Mesendoderm (in vitro differentiated cells): ENCODE measurements at regions not wholly inside any gene's neighbourhood (a gene's known extent, or its start where the extent isn't known, plus 50 kb on each side); places are given as distances from the start of the nearest gene placed in this dataset.
A peak's percentile ranks its signal among the peaks of the same experiment; 100 is the strongest.
"Not testable (repeated sequence)": the region's sequence is repeated elsewhere in the genome, so short reads cannot be mapped to it uniquely, and the experiment has no call there.

Experiments
- DNase-seq: peaks from one replicate; pipeline ENCODE4 v3.0.0; 2013
- H2AK5ac ChIP-seq: 2 replicates; pipeline ENCODE4 v1.6.1; 2013; ENCODE audit warnings: low read length, inconsistent platforms
- H2BK120ac ChIP-seq: 2 replicates; pipeline ENCODE4 v1.6.1; 2013; ENCODE audit warnings: low read depth, mild to moderate bottlenecking, low read length, moderate library complexity, mixed read lengths
- H2BK15ac ChIP-seq: replicated peaks from 2 replicates; pipeline ENCODE4 v1.6.1; 2013; ENCODE audit warnings: low read depth, mild to moderate bottlenecking, moderate library complexity
- H2BK5ac ChIP-seq: 2 replicates; pipeline ENCODE4 v1.6.1; 2013; ENCODE audit warnings: low read length, inconsistent platforms
- H3K18ac ChIP-seq: 2 replicates; pipeline ENCODE4 v1.6.1; 2013; ENCODE audit warnings: mild to moderate bottlenecking, low read length, mixed read lengths
- H3K23ac ChIP-seq: one replicate; pipeline ENCODE4 v1.6.1; 2013; ENCODE audit warnings: low read length
- H3K27ac ChIP-seq: 2 replicates; pipeline ENCODE4 v1.5.1; 2013; ENCODE audit warnings: low read depth, mild to moderate bottlenecking, inconsistent platforms, low read length, moderate library complexity
- H3K27me3 ChIP-seq: 2 replicates; pipeline ENCODE4 v1.6.1; 2013; ENCODE audit warnings: low read length, control low read depth, mild to moderate bottlenecking, inconsistent platforms; ENCODE audit not compliant: insufficient read depth, poor library complexity
- H3K36me3 ChIP-seq: 2 replicates; pipeline ENCODE4 v1.6.1; 2013; ENCODE audit warnings: low read length, inconsistent platforms; ENCODE audit not compliant: control insufficient read depth, insufficient read depth
- H3K4ac ChIP-seq: one replicate; pipeline ENCODE4 v1.6.1; 2013; ENCODE audit warnings: low read depth, mild to moderate bottlenecking, low read length, moderate library complexity
- H3K4me1 ChIP-seq: 2 replicates; pipeline ENCODE4 v1.6.1; 2013; ENCODE audit warnings: low read depth, low read length, inconsistent platforms; ENCODE audit not compliant: control insufficient read depth
- H3K4me2 ChIP-seq: 2 replicates; pipeline ENCODE4 v1.6.1; 2013; ENCODE audit warnings: low read length
- H3K4me3 ChIP-seq: 2 replicates; pipeline ENCODE4 v1.5.1; 2013; ENCODE audit warnings: mild to moderate bottlenecking, low read length
- H3K56ac ChIP-seq: one replicate; pipeline ENCODE4 v1.6.1; 2013; ENCODE audit warnings: low read length
- H3K79me1 ChIP-seq: 2 replicates; pipeline ENCODE4 v1.6.1; 2013; ENCODE audit warnings: low read length, inconsistent platforms
- H3K79me2 ChIP-seq: 2 replicates; pipeline ENCODE4 v1.6.1; 2013; ENCODE audit warnings: mild to moderate bottlenecking, low read length; ENCODE audit not compliant: control insufficient read depth, insufficient read depth
- H3K9ac ChIP-seq: 2 replicates; pipeline ENCODE4 v1.6.1; 2013; ENCODE audit warnings: low read length, inconsistent platforms
- H4K5ac ChIP-seq: one replicate; pipeline ENCODE4 v1.6.1; 2013; ENCODE audit warnings: low read length
- H4K8ac ChIP-seq: one replicate; pipeline ENCODE4 v1.6.1; 2013; ENCODE audit warnings: low read depth, mild to moderate bottlenecking, control low read depth, low read length, moderate library complexity
- WGBS: extraction: QIAGEN DNeasy Blood & Tissue Kit; methylation state at CpG from one replicate; pipeline ENCODE4 v1.1.7; 2013; ENCODE audit warnings: low lambda C conversion rate, missing lambda C conversion rate; ENCODE audit not compliant: insufficient coverage; ENCODE audit errors: extremely low coverage; 5-methylcytosine and 5-hydroxymethylcytosine counted together

GRCh38 chr16:66020642-66021041, 345.8 kb upstream of the CDH5 start:
- H3K4me3 ChIP-seq, result no peak overlapping the region
- peak overlapping the region; percentile 20 for H2BK5ac ChIP-seq
- DNase-seq, result no peak

GRCh38 chr16:66020046-66020445, 346.4 kb upstream of the CDH5 start:
- Histone ChIP-seq H3K18ac (no peak overlapping the region), H4K8ac (no peak overlapping the region), H3K4me3 (no peak overlapping the region), H3K27ac (no peak overlapping the region), H3K56ac (no peak overlapping the region), H2AK5ac (no peak overlapping the region), H2BK5ac (no peak overlapping the region), H3K4me1 (no peaks in the 10 kb centered on the region), H3K79me2 (no peaks in the 10 kb centered on the region), H3K23ac (no peak overlapping the region), H3K79me1 (no peaks in the 10 kb centered on the region), H3K36me3 (no peaks in the 10 kb centered on the region), H3K27me3 (no peaks in the 10 kb centered on the region), H2BK120ac (no peak overlapping the region), H3K4me2 (no peak overlapping the region), H2BK15ac (no peak overlapping the region), H3K4ac (no peak overlapping the region), H4K5ac (no peak overlapping the region), H3K9ac (no peak overlapping the region)
- DNase-seq, result peak; percentile 63
- WGBS, result no CpG with 5 or more reads among the region's 2 CpGs

More at GRCh38 chr16:66020642-66021041, 345.8 kb upstream of the CDH5 start:
- H3K4me2 ChIP-seq, result no peak overlapping the region
- no peak overlapping the region for H4K8ac ChIP-seq
- no peak overlapping the region for H2AK5ac ChIP-seq
- H3K79me1 ChIP-seq, result no peaks in the 10 kb centered on the region
- H2BK15ac ChIP-seq, result no peak overlapping the region
- H3K27ac ChIP-seq, result no peak overlapping the region
- H3K4me1 ChIP-seq, result no peaks in the 10 kb centered on the region
- H3K9ac ChIP-seq, result no peak overlapping the region
- no peaks in the 10 kb centered on the region for H3K36me3 ChIP-seq
- H3K23ac ChIP-seq, result no peak overlapping the region
- no peak overlapping the region for H4K5ac ChIP-seq
- no peak overlapping the region for H3K4ac ChIP-seq
- H3K27me3 ChIP-seq, result no peaks in the 10 kb centered on the region
- H3K18ac ChIP-seq, result no peak overlapping the region
- no peaks in the 10 kb centered on the region for H3K79me2 ChIP-seq
- H3K56ac ChIP-seq, result no peak overlapping the region
- no peak overlapping the region for H2BK120ac ChIP-seq

DNA sequence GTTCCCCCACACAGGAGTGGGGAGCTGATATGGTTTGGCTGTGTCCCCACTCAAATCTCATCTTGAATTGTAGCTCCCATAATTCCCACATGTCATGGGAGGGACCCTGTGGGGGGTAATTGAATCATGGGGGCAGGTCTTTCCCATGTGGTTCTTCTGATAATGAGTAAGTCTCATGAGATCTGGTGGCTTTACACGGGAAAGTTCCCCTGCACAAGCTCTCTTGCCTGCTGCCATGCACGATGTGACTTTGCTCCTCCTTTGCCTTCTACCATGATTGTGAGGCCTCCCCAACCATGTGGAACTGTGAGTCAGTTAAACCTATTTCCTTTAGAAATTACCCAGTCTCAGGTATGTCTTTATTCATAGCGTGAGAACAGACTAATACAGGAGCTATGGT, 347.0 kb upstream of the CDH5 start:
- H3K27me3 ChIP-seq, H2BK5ac ChIP-seq, H4K5ac ChIP-seq, H2BK120ac ChIP-seq, H4K8ac ChIP-seq, H2BK15ac ChIP-seq, H3K4me3 ChIP-seq, H3K79me1 ChIP-seq, H3K4ac ChIP-seq, H3K27ac ChIP-seq, H3K23ac ChIP-seq, H3K9ac ChIP-seq, H3K36me3 ChIP-seq, H3K56ac ChIP-seq, H3K4me1 ChIP-seq, H2AK5ac ChIP-seq, H3K4me2 ChIP-seq, H3K79me2 ChIP-seq, DNase-seq: not testable (repeated sequence)
- no CpG with 5 or more reads among the region's 3 CpGs for WGBS
- peak overlapping the region; percentile 19 for H3K18ac ChIP-seq

DNA sequence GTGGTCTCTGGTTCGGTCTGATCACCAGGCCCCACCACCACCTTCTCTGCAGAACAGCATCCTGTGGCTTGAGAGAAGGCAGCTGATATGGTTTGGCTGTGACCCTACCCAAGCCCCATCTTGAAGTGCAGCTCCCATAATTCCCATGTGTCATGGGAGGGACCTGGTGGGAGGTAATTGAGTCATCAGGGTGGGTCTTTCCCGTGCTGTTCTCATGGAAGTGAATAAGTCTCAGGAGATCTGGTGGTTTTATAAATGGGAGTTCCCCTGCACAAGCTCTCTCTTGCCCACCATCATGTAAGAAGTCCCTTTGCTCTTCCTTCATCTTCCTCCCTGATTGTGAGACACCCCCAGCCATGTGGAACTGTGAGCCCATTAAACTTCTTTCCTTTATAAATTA, 352.3 kb upstream of the CDH5 start:
- Histone ChIP-seq H3K4me1 (no peaks in the 10 kb centered on the region), H3K4me2 (no peak overlapping the region)

GRCh38 chr16:66013486-66013885, 353.0 kb upstream of the CDH5 start:
- Histone ChIP-seq H3K36me3 (no peaks in the 10 kb centered on the region), H3K27me3 (no peaks in the 10 kb centered on the region), H3K4me1 (no peaks in the 10 kb centered on the region), H4K5ac (no peak overlapping the region), H3K4me2 (no peak overlapping the region), H3K4me3 (no peak overlapping the region), H3K23ac (no peak overlapping the region), H2AK5ac (no peak overlapping the region), H3K9ac (no peak overlapping the region), H2BK120ac (no peak overlapping the region), H2BK15ac (no peak overlapping the region), H3K79me1 (no peaks in the 10 kb centered on the region), H4K8ac (no peak overlapping the region), H3K27ac (no peak overlapping the region), H2BK5ac (no peak overlapping the region), H3K79me2 (no peaks in the 10 kb centered on the region), H3K56ac (no peak overlapping the region), H3K18ac (no peak overlapping the region), H3K4ac (no peak overlapping the region)
- no peak for DNase-seq
- WGBS, result no CpG with 5 or more reads among the region's 2 CpGs

More for the DNA sequence above, 352.3 kb upstream of the CDH5 start:
- Histone ChIP-seq H2BK5ac (no peak overlapping the region), H3K56ac (no peak overlapping the region), H3K23ac (no peak overlapping the region), H4K5ac (no peak overlapping the region), H3K79me2 (no peaks in the 10 kb centered on the region), H3K27me3 (no peaks in the 10 kb centered on the region), H3K36me3 (no peaks in the 10 kb centered on the region), H3K18ac (no peak overlapping the region), H3K4ac (no peak overlapping the region), H2BK15ac (no peak overlapping the region), H2BK120ac (no peak overlapping the region), H2AK5ac (no peak overlapping the region), H4K8ac (no peak overlapping the region), H3K4me3 (no peak overlapping the region), H3K9ac (no peak overlapping the region), H3K79me1 (no peaks in the 10 kb centered on the region), H3K27ac (no peak overlapping the region)
- no CpG with 5 or more reads among the region's 2 CpGs for WGBS
- DNase-seq, result no peak

GRCh38 chr16:66008136-66008535, 358.4 kb upstream of the CDH5 start:
- WGBS, result no CpG with 5 or more reads among the region's 4 CpGs
- H3K4me3 ChIP-seq, result no peak overlapping the region
- no peaks in the 10 kb centered on the region for H3K79me1 ChIP-seq

More at GRCh38 chr16:66008136-66008535, 358.4 kb upstream of the CDH5 start:
- Histone ChIP-seq H4K5ac (no peak overlapping the region), H3K79me2 (no peaks in the 10 kb centered on the region), H4K8ac (no peak overlapping the region), H2BK15ac (no peak overlapping the region), H3K36me3 (no peaks in the 10 kb centered on the region), H3K18ac (no peak overlapping the region), H3K27ac (no peak overlapping the region), H3K4me1 (no peaks in the 10 kb centered on the region), H3K9ac (no peak overlapping the region), H2BK5ac (no peak overlapping the region), H3K4ac (no peak overlapping the region), H3K27me3 (no peaks in the 10 kb centered on the region), H3K56ac (no peak overlapping the region), H2AK5ac (no peak overlapping the region), H3K23ac (no peak overlapping the region), H3K4me2 (no peak overlapping the region), H2BK120ac (no peak overlapping the region)
- DNase-seq, result no peak
